SU-DHL-6 (cell line): ENCODE measurements at regions not wholly inside any gene's neighbourhood (a gene's known extent, or its start where the extent isn't known, plus 50 kb on each side); places are given as distances from the start of the nearest gene placed in this dataset.

Source experiments
- CTCF ChIP-seq: fragments of 200-600 bp; sonication (generic); IDR thresholded peaks from one replicate; pipeline ENCODE4 v1.5.1; 2017; ENCODE audit warnings: antibody characterized with exemption, mild to moderate bottlenecking, low read length, moderate library complexity; ENCODE audit not compliant: insufficient read depth, poor library complexity, severe bottlenecking
- EZH2phosphoT487 ChIP-seq: fragments of 200-600 bp; sonication (generic), shearing (Covaris generic); conservative IDR thresholded peaks from 2 replicates; pipeline ENCODE4 v1.6.1; 2018; ENCODE audit warnings: mild to moderate bottlenecking, antibody characterized with exemption, low read length, moderate library complexity, mixed read lengths

GRCh38 chr2:40773291-40773690, 321.4 kb upstream of the SLC8A1 start:
- TF ChIP-seq CTCF (no peak), EZH2phosphoT487 (no peak)
